ENCODE measurements at regions not wholly inside any gene's neighbourhood (a gene's known extent, or its start where the extent isn't known, plus 50 kb on each side); places are given as distances from the start of the nearest gene placed in this dataset.

GRCh38 chr7:18262058-18262457 lies 233.5 kb upstream of the HDAC9 start:
- H3K36me3 Mint-ChIP-seq (ENCODE audit: unreplicated experiment): no peaks in the 10 kb centered on the region
- DNase-seq: no peak

GRCh38 chr7:18265611-18266281 lies 229.8 kb upstream of the HDAC9 start:
- H3K36me3 Mint-ChIP-seq (ENCODE audit: unreplicated experiment): no peaks in the 10 kb centered on the region
- DNase-seq: no peak
- no peak overlapping the region for H3K27ac Mint-ChIP-seq (ENCODE audit: unreplicated experiment)
- H3K27me3 Mint-ChIP-seq (ENCODE audit: unreplicated experiment): no peaks in the 10 kb centered on the region
- H3K4me3 Mint-ChIP-seq (ENCODE audit: unreplicated experiment): no peak overlapping the region
- H3K4me1 Mint-ChIP-seq (ENCODE audit: low read depth, unreplicated experiment): no peaks in the 10 kb centered on the region
- H3K9me3 Mint-ChIP-seq (ENCODE audit: unreplicated experiment): no peaks in the 10 kb centered on the region
- no peak for TF ChIP-seq CTCF (IDR thresholded peaks at IDR 0.05; ENCODE audit: partially characterized antibody, unreplicated experiment)

More at GRCh38 chr7:18262058-18262457, 233.5 kb upstream of the HDAC9 start:
- Mint-ChIP-seq H3K27ac (ENCODE audit: unreplicated experiment) (no peak overlapping the region), H3K27me3 (ENCODE audit: unreplicated experiment) (no peaks in the 10 kb centered on the region), H3K4me3 (ENCODE audit: unreplicated experiment) (no peak overlapping the region), H3K4me1 (ENCODE audit: low read depth, unreplicated experiment) (no peaks in the 10 kb centered on the region), H3K9me3 (ENCODE audit: unreplicated experiment) (no peaks in the 10 kb centered on the region)
- TF ChIP-seq CTCF (IDR thresholded peaks at IDR 0.05; ENCODE audit: partially characterized antibody, unreplicated experiment): no peak

- Mint-ChIP-seq H3K4me3 (ENCODE audit: unreplicated experiment) (no peak overlapping the region), H3K36me3 (ENCODE audit: unreplicated experiment) (no peaks in the 10 kb centered on the region), H3K27me3 (ENCODE audit: unreplicated experiment) (no peaks in the 10 kb centered on the region), H3K9me3 (ENCODE audit: unreplicated experiment) (no peaks in the 10 kb centered on the region), H3K4me1 (ENCODE audit: low read depth, unreplicated experiment) (peaks cover 3% of the 10 kb centered on the region), H3K27ac (ENCODE audit: unreplicated experiment) (no peak overlapping the region)
- DNase-seq: no peak
- TF ChIP-seq CTCF (IDR thresholded peaks at IDR 0.05; ENCODE audit: partially characterized antibody, unreplicated experiment): no peak
Observed at GRCh38 chr7:18268571-18268970, 227.0 kb upstream of the HDAC9 start.

DNA sequence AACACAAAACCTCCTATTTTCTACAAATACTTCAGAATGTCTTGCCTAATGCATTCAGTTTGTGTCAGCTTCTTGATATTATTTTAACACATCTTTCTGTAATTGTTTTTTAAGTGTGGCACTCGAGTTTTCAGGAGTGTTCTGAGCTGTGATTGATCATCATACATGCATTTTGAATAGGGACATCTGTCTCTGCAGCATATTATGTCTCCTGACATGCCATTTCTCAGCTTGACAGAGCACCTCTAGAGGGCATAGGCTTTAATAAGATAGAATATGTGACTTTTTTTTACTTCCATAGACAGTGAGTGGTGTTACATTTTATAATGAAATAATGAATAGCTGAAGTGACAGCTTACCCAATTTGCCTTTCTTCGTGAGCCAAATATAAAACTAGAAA lies 219.2 kb upstream of the HDAC9 start:
- H3K4me1 Mint-ChIP-seq (ENCODE audit: low read depth, unreplicated experiment): peaks cover 12% of the 10 kb centered on the region
- no peaks in the 10 kb centered on the region for H3K36me3 Mint-ChIP-seq (ENCODE audit: unreplicated experiment)
- TF ChIP-seq CTCF (IDR thresholded peaks at IDR 0.05; ENCODE audit: partially characterized antibody, unreplicated experiment): no peak
- no peak overlapping the region for H3K27ac Mint-ChIP-seq (ENCODE audit: unreplicated experiment)
- no peaks in the 10 kb centered on the region for H3K9me3 Mint-ChIP-seq (ENCODE audit: unreplicated experiment)
- DNase-seq: no peak
- H3K4me3 Mint-ChIP-seq (ENCODE audit: unreplicated experiment): no peak overlapping the region
- no peaks in the 10 kb centered on the region for H3K27me3 Mint-ChIP-seq (ENCODE audit: unreplicated experiment)

- no peak for DNase-seq
- no peak overlapping the region for H3K27ac Mint-ChIP-seq (ENCODE audit: unreplicated experiment)
- H3K36me3 Mint-ChIP-seq (ENCODE audit: unreplicated experiment): no peaks in the 10 kb centered on the region
- no peak overlapping the region for H3K4me3 Mint-ChIP-seq (ENCODE audit: unreplicated experiment)
- no peaks in the 10 kb centered on the region for H3K27me3 Mint-ChIP-seq (ENCODE audit: unreplicated experiment)
- H3K9me3 Mint-ChIP-seq (ENCODE audit: unreplicated experiment): no peaks in the 10 kb centered on the region
- TF ChIP-seq CTCF (IDR thresholded peaks at IDR 0.05; ENCODE audit: partially characterized antibody, unreplicated experiment): no peak
- peaks cover 10% of the 10 kb centered on the region for H3K4me1 Mint-ChIP-seq (ENCODE audit: low read depth, unreplicated experiment)
Observed at GRCh38 chr7:18278316-18278715, 217.2 kb upstream of the HDAC9 start.

Data from glutamatergic neuron (in vitro differentiated cells).